GM19240 (cell line): ENCODE measurements at regions not wholly inside any gene's neighbourhood (a gene's known extent, or its start where the extent isn't known, plus 50 kb on each side); places are given as distances from the start of the nearest gene placed in this dataset.

Experiments
- DNase-seq: peaks from one replicate; pipeline ENCODE4 v3.0.0; 2011; ENCODE audit warnings: low spot score; ENCODE audit not compliant: insufficient read length

DNA sequence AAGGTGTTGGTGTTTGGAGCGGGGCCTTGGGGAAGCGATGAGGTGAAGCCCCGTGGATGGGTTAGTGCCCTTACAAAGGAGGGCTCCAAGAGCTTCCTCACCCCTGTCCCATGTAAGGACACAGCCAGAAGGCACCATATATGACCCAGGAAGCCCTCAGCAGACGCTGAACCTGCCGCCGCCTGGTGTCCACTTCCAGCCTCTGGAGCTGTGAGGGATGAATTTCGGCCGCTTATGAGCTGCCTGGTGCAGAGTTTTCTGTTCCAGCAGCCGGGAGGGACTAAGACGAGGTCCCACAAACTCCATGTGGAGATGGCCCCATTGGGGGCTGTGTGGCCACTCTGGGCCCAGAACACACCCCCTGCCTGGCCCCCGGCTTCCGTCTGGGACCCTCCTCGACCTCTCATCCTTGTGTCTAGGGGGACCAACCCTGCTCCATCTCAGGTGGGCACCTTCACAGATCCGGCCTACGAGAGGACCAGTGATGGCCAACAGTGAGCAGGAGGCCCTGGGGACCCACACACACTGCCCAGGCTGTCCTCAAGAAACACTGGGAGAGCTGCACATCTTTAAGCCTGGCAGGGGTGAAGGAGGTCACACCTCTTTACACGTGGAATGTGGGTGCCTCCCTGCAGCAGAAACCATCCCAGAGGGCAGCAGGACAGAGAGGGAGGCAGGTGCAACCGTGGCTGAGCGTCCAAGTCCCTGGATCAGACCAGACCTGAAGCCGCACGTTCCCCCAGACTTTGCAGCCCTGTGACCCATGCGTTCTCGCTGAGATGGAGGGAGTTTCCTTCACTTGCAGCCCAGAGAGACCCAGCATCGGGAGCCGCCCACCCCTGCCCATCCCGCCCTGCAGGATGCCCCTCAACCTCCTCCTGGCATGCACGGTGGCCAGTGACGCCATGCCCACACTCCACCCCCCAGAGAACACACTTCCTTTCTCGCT lies 96.1 kb downstream of the PDGFA start:
- DNase-seq: no peak

DNA sequence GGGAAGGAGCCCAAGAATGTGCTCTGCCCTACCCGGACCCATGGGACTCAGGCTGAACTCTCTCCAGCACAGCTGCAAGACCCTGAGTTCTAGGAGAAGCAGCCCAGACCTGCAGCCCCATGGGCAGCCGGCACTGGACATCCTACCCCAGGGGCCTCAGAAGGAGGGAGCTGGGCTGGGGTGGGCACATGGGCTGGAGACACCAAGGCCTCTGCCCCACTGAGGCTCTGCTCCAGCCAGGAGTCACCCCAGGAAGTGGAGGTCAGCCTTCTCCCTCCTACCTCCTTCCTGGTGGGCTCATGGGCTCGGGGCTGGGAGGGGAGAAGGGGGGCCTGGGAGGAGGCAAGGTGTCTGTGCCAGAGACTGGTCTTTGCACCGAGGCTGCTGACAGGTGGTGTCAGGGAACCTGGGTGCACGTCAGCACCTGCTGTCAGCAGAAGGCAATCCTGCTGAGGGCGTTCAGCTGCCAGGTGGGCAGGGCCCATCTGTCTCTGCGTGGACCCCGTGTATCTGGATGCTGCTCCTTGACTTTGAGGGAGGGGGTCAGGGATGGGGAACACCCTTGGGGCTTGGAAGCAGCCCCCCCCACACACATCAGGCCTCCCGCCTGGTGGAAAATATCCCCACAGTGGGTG lies 95.2 kb downstream of the PDGFA start:
- no peak for DNase-seq

DNA sequence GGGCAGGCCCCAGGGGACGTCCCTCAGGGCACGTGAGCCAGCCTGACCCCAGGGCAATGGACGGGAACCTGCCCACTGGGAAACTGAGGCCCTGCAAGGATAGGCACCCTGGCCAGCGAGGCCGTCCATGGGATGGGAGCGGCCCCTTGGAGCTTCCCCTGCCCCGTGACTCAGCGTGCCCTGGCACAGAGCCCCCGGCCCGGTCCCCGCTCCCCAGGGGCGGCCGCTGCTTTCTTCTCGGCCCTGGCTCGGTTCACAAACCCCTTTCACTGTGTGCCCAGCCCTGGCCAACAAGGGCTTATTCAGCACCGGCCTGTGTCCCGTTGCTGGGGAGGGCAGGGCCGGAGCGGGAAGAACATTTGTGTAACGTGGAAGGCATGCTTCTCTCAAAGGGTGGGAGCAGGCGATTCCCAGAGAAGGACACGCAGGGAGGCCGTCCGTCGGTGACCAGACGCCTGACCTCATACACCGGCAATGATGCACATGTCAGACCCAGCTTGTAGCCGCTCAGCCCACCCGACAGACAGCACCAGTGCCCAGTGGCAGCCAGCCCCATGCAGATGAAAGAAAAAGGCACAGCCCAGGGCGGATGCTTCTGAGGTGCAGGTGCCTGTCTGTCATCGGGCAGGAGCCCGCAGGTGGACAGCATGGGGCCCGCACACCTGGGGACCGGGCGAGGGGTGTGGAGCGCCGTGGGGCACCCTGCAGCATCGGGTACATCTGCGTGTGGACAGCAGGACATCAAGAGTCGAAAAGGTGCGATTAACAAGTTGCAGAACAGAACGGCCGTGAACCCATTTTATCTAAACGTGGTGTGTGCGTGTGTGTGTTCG lies 94.5 kb downstream of the PDGFA start:
- no peak for DNase-seq

DNA sequence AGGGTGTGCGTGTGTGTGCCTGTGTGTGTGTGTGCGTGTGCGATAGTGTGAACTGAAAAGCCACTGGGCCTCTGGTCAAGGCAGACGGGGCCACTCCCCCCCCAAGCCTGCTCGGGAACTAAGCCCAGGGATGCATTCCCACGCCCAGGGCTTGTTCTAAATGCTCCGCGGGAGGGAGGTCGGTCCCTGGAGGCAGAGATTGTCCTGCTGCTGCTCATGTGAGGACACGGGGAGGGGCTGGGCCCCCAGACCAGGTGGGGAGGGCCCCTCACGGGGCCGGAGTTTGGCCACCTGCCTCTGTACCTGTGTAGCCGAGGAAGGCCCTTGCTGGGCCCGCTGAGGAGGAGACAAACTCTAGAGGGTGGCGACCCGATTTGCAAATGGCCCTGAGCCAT lies 93.9 kb downstream of the PDGFA start:
- no peak for DNase-seq

DNA sequence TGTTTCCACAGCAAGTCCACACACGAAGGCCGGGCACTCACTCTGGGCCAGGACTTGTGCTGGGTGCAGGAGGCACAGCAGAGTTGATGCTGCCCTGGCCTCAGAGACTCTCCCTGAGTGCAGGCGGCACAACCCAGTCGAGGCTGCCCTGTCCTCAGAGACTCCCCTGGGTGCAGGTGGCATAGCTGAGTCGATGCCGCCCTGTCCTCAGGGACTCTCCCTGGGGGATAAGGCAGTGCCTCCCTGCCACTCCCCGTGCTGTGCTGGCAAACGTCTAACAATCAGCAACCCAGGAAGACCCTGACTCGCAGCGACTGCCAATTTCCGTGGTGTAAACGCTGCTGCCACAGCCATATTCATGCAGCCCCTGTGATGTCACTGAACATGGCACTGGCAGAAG lies 93.1 kb downstream of the PDGFA start:
- no peak for DNase-seq

DNA sequence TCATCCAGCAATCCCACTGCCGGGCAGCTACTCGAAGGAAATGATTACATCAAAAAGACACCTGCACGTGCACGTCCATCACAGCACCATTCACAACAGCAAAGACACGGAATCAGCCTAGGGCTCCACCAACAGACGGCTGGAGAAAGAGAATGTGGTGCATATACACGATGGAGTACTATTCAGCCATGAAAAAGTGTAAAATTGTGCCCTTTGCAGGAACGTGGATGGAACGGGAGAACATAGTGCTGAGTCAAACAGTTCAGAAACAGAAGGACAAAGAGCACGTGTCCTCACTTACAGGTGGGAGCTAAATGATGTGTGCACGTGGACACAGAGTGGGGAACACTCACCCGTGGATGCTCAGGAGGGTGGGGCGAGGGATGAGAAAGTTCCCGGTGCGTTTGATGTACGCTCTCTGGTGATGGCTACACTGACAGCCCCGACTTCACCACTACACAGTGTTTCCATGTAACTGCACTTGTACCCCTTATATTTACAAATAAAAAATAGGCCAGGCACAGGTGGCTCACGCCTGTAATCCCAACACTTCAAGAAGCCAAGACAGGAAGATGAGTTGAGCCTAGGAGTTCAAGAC lies 92.0 kb downstream of the PDGFA start:
- no peak for DNase-seq

DNA sequence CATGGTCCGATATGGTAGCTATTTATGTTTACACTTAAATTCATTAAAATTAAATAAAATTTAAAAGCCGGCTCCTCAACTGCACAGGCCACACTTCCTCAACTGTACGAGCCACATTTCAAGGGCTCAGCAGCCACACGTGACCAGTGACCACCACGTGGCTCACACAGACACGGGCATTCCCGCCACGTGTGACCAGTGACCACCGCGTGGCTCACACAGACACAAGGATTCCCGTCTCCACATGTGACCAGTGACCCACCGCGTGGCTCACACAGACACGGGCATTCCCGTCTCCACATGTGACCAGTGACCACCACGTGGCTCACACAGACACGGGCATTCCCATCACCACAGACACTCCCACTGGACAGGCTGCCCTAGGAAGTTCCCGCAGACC lies 91.3 kb downstream of the PDGFA start:
- DNase-seq: no peak

DNA sequence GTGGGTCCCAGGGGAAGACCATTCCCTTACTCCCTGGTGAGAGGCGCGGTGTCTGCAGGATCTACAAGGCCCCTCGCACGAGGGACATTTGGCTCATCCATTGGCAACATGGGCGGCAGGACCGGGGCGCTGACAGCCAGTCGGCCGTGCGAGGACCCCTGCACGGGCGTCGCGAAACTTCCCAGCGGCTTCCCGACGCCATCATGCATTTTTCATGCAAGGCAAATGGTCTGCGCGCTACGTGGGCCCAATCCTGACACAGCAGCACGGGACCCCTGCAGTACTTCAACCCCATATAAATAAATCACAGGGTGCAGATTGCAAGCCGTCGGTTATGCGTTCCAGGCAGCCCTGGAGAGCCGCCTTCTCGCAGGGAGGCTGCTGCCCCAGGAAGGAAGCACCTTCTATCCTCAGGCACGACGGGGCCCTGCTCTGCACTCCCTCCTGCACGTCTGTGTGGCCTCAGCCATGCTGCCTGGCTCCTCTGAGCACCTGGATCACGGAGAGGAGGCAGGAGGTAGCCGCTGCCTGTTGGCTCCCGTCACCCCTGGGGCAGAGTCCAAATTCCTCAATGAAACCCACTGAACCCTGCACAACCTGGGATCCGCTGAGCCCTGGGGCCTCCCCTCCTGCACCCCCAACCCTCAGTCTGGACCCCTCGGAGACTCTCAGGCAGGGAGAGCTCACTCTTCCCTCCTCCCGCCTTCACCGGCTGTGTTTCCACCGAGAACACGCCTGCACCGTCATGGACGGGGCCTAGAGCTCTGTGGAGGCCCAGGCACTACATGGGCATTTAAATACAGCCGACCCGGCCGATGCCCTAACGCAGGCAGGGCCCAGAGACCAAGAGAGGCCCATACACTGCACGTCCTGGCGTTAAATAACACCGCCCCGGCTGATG lies 90.5 kb downstream of the PDGFA start:
- DNase-seq: no peak

DNA sequence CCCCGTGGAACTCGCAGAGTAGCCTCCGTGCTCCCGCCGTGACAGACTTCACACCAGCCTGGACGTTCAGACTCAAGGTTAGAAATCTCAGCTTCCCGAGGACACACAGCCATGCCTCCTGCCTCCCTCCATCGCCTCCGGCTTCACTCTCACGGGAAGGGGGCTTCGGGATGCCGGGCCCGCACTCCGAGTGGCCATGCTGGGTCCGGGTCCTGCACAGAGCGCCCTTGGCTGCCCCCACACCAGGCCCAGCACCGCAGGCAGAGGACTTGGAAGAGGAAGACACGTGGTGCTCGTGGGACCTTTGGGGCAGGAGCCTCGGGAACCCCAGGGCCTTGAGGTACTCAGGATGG lies 89.8 kb downstream of the PDGFA start:
- DNase-seq: no peak

DNA sequence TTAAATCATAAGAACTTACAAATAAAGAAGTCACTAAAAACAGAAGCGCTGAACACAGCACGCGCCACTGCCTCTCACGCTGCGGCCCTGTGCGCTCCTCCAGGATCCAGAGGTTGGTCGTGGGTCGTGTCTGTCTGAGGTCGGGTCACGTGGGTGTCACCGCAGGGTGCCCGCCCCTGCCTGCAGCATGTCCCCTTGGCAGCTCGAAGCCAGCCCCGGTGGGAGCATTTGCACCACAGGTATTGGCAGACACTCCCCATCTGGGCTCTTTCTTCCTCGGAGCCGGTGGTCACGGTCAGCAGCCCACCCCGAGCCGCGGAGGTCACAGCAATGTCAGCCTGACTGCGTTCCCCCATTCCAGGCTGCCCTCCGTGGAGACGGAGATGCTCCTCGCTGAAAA lies 88.6 kb downstream of the PDGFA start:
- DNase-seq: no peak

DNA sequence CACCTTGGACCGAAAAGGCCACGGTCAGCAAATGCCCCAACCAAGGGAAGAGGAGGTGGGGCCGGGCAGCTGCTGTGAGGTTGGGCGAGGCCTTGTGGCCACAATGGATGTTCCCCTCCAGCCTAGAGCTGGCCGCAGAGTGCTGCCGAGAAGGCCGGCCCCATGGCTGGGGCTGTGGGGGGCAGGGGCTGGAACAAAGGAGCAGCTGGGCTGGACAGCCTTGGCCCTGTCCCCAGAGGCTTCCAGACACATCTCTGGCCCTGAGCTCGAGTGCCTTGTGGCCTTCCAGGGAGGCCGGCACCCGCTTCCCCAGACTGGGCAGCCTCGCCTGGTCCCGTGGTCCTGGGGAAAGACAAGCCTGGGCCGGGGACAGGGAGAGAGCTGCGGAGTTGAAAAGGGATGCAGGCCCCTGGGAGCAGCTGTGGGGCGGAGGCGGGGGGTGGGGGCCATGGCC lies 88.0 kb downstream of the PDGFA start:
- no peak for DNase-seq

DNA sequence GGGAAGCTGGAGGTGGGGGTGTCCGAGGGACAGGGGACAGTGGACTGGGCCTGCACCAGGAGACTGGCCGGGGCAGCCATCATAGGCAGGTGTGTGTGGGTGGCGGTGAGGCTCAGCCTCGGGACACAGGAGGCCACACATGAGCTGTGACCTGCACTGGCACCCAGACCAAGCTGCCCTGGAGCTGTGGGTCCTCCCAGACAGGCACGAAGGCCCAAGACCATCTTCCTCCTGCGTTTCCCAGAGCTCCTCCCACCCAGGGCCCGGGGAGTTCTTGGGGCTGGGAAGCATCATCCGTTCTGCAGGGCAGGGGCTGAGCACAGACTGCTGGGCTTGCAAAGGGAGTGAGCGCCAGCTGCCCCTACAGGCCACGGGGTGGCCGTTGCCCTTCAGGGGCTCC lies 87.4 kb downstream of the PDGFA start:
- no peak for DNase-seq

DNA sequence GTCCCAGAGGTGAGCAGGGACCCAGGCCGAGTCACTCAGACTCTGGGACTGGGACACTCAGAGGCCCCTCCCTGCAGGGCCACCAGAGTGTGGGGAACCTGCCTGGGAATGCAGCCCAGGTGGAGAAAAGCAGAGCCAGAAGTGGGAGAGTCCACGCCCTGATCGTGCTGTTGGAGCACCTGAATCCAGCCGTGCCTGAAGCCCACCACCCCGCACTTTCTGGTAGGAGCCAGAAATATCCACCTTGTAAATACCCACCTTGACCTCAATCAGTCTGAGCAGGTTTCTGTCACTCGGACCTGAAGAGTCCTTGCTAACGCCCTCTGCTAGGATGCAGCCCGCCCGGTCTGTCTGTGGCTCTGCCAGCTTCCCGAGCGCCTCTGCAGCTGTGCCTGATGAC lies 86.7 kb downstream of the PDGFA start:
- DNase-seq: no peak

DNA sequence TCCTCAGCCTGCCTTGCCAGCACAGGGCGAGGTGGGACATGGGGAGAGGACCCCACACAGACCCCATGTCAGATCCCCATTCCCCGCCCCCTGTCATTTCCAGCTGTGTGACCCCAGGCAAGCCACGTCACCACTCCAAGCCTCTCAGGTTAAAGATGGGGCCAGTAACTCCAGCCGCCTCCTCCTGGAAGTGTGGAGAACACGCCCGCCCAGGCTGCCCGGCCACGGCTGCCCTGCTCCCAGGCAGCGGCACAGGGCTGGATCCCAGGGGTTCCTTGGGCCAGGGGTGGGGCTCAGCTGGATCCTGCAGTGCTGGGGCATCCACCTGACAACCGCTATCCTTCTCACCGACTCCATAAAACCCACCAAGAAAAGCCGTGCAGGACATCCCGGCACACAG lies 86.1 kb downstream of the PDGFA start:
- no peak for DNase-seq

DNA sequence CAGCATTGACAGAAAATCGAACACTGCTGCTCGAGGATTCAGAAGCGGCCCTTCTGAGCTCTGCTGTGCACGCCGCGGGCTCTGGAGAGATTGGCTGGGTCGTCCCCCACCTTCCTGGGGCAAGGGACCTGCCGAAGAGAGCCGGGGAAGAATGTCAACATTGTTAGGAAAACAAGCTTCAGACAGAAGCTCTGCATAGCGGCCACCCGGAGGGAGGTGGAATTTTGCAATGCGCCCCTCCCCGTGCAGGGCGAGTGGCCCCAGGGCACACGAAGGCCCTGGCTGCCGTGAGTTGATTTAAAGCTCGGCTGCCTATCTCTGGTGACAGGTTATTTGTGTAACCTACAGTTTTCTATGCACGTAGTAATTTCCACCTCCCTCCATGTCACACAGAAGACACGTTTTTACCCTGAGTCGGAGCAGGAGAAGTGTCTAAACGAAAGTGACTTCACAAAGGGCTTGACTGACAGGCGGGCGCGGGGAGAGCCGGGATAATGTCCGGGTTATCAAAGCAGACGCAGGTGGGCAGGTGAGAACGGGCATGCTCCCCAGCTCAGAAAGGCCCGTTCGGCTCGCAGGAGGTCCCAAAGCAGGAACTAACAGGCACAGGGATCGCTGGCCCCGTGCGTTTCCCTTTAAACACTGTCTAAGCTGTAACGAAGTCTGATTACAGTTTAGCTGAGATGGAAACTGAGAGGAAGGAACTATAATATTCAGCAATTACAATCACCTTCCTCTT lies 84.6 kb downstream of the PDGFA start:
- DNase-seq: no peak

DNA sequence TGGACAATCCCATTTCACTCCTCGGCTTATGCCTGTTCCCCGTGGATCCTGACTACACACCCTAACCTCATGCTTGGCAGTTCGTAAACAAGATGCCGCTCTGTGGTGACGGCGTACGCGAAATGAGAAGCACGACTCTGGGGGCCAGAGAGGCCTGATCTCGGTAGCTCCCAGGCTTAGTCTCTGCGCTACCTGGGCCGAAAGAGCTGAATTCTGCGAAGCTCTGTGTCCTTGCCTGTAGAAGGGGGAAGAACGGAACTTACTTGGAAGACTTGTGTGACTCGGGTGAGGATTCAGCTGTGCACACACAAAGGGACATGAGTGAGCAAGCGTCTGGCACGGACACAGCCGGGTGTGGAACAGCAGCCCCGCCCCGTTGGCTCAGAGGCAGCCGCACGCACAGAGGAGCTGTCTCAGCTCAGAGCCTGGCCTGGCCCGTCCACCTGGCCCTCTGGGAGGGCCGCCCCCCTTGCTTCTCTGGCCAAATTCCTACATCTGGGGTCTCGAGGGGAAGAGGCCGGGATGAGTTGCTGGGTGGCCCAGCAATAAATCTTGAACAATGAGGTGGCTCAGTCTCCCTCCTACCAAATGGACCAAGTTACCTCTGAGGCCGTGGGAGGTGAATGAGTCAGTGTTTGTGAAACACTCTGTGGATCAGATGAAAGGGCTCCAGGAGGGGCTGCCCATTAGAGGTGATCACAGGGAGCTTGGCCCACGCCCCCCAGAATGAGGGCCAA lies 83.8 kb downstream of the PDGFA start:
- DNase-seq: no peak

DNA sequence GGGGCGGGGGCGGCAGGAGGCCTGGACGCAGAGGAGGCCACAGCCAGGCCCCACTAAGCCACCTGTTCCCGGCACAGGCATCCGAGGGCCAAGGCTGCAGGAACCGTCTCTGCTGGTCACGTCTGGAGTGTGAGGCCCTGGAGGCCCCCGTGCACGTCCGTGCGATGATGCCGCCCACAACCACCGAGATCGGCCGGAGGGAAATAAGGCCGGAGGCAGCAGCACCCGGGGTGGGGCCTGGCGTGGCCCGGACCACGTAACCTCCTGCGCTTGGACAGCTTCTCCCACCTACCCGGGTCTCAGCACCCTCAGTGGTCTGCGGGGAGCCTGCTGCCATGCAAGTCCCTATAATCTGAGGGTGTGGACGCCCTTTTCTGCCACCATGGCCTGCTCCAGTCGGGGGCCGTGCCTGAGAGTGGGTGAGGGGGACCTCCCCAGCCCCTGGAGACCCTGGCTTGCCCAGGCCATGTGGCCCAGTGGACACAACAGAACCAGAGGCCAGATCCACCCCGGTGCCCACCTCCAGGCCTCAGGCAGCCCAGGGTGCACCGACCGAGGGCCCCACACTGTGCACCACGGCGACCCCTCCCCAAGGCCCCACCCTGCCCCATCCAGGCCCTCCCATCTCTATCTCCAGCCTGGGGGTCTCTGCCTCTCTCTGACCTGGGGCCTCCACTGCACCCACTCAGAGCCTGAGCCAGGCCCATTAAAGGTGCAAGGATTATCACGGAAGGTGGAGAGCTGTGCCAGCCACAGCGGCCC lies 83.1 kb downstream of the PDGFA start:
- no peak for DNase-seq
